ENCODE measurements at regions not wholly inside any gene's neighbourhood (a gene's known extent, or its start where the extent isn't known, plus 50 kb on each side); places are given as distances from the start of the nearest gene placed in this dataset.

DNA sequence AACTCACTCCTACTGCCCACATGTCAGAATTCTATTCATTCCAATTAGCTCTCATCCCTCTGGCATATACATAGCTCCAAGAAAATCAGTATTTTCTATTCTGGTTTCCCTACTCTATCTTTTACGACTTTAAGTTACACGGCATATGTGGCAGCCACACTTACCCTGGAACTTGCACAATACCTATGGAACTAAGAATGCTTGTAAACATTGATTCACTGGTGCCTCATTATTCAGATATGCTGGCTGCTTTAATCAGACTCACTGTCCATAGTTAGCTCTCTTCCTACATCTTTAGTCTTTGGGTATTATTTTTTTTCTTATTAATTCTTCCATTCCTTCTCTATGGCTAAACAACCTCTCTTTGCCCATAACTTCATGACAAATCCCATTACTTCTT is 1519.9 kb upstream of the ACVR2A start:
- TF ChIP-seq, protein P1, sequence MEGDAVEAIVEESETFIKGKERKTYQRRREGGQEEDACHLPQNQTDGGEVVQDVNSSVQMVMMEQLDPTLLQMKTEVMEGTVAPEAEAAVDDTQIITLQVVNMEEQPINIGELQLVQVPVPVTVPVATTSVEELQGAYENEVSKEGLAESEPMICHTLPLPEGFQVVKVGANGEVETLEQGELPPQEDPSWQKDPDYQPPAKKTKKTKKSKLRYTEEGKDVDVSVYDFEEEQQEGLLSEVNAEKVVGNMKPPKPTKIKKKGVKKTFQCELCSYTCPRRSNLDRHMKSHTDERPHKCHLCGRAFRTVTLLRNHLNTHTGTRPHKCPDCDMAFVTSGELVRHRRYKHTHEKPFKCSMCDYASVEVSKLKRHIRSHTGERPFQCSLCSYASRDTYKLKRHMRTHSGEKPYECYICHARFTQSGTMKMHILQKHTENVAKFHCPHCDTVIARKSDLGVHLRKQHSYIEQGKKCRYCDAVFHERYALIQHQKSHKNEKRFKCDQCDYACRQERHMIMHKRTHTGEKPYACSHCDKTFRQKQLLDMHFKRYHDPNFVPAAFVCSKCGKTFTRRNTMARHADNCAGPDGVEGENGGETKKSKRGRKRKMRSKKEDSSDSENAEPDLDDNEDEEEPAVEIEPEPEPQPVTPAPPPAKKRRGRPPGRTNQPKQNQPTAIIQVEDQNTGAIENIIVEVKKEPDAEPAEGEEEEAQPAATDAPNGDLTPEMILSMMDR (IDR thresholded peaks at IDR 0.05; ENCODE audit: insufficient read depth, low read depth, low read length): no peak
- no peak for TF ChIP-seq EZH2 (IDR thresholded peaks at IDR 0.05; ENCODE audit: insufficient read depth, low read length)

Data from astrocyte (in vitro differentiated cells and primary cell).